Activated CD4-positive, alpha-beta memory T cell treated with anti-CD3 and anti-CD28 coated beads, Interleukin-2, amount 10 ng/mL, durations not matched to agents 7 days and 5 days (primary cell): ENCODE measurements at regions not wholly inside any gene's neighbourhood (a gene's known extent, or its start where the extent isn't known, plus 50 kb on each side); places are given as distances from the start of the nearest gene placed in this dataset.
"Not testable (repeated sequence)": the region's sequence is repeated elsewhere in the genome, so short reads cannot be mapped to it uniquely, and the experiment has no call there.

Experiments
- CTCF ChIA-PET: fragments of 350-600 bp; sonication (Branson Sonifier 250); formaldehyde crosslinking; loops from one replicate; lab custom pipeline; 2021; ENCODE audit warnings: antibody characterized with exemption, inconsistent platforms; lab: Charles Lee
- POLR2A ChIA-PET: fragments of 350-600 bp; sonication (Branson Sonifier 250); formaldehyde crosslinking; loops from one replicate; lab custom pipeline; 2021; ENCODE audit warnings: antibody characterized with exemption; lab: Charles Lee
- DNase-seq: peaks from one replicate; pipeline ENCODE4 v3.0.0-alpha.2; 2020
- H3K27ac Mint-ChIP-seq: one replicate; pipeline ENCODE4 v1.8.0; 2021; ENCODE audit warnings: mild to moderate bottlenecking, mixed read lengths
- H3K27me3 Mint-ChIP-seq: one replicate; pipeline ENCODE4 v1.8.0; 2021; ENCODE audit warnings: mixed read lengths
- H3K36me3 Mint-ChIP-seq: one replicate; pipeline ENCODE4 v1.8.0; 2021; ENCODE audit warnings: low read depth, mixed read lengths
- H3K4me1 Mint-ChIP-seq: one replicate; pipeline ENCODE4 v1.8.0; 2021; ENCODE audit warnings: mixed read lengths
- H3K4me3 Mint-ChIP-seq: one replicate; pipeline ENCODE4 v1.8.0; 2021; ENCODE audit warnings: mild to moderate bottlenecking, mixed read lengths
- H3K9me3 Mint-ChIP-seq: one replicate; pipeline ENCODE4 v1.8.0; 2021; ENCODE audit warnings: mixed read lengths

GRCh38 chr21:9837001-9837400, 684.4 kb upstream of the TPTE start:
- H3K9me3 Mint-ChIP-seq, result peaks cover 21% of the 10 kb centered on the region
- CTCF ChIA-PET, H3K36me3 Mint-ChIP-seq, POLR2A ChIA-PET, H3K27ac Mint-ChIP-seq, H3K4me1 Mint-ChIP-seq, H3K4me3 Mint-ChIP-seq, DNase-seq, H3K27me3 Mint-ChIP-seq: not testable (repeated sequence)

DNA sequence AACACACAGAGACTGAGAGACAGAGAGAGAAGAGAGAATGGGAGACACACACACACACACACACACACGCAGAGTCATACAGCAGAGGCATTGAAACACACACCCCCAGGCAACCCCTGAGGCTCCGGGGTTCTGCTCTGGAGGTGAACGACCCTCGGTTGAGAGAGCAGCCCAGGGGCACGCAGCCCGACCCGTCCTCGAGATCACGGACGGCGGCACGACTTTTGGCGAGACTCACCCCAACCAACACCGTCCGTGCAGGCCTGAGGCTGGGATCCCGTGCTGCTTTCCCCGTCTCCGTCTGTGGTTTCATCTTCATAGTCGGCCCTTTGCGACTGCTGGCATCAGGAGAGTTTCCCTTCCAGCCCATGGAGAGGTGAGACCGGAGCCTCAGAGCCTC, 683.9 kb upstream of the TPTE start:
- H3K27ac Mint-ChIP-seq, CTCF ChIA-PET, H3K4me1 Mint-ChIP-seq, POLR2A ChIA-PET, H3K27me3 Mint-ChIP-seq, H3K4me3 Mint-ChIP-seq, H3K36me3 Mint-ChIP-seq, DNase-seq: not testable (repeated sequence)
- peaks cover 21% of the 10 kb centered on the region for H3K9me3 Mint-ChIP-seq

- Mint-ChIP-seq H3K9me3 (peaks cover 24% of the 10 kb centered on the region), H3K4me1 (no peaks in the 10 kb centered on the region), H3K4me3 (no peak overlapping the region), H3K36me3 (peaks cover 7% of the 10 kb centered on the region), H3K27ac (no peak overlapping the region), H3K27me3 (no peaks in the 10 kb centered on the region)
- DNase-seq, result no peak
- ChIA-PET POLR2A (no interaction called here), CTCF (no interaction called here)
These were observed 683.2 kb upstream of the TPTE start for GRCh38 chr21:9837946-9838737.

DNA sequence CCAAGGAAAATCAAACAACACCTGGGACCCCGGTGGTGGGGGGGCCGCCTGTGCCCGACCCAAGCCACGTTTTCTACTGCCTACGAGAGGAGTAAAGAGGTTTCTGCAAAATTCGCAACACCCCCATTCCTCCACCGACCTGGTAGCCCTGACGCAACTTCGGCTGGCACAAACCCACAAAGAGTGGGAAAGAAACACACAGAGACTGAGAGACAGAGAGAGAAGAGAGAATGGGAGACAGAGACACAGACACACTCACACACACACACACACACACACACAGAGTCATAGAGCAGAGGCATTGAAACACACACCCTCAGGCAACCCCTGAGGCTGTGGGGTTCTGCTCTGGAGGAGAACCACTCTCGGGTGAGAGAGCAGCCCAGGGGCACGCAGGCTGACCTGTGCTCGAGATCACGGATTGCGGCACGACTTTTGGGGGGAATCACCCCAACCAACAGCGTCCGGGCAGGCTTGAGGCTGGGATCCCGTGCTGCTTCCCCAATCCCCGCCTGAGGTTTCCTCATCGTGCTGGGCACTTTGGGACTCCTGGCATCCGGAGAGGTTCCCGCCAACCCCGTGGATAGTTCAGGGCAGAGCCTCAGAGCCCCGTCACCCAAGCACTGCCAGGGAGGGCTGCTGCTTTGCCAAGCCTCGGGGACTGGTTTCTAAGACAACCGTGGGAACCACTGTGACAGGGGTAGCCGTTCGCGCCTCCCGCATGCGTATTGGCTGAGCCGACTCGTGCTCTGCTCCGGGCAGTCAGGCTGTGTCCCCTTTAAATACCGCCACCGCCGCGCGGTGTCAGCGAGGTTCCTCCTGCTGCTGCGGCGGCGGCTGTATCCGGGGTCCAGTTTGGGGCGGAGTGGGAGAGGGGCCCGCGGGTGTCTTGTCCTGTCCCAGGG, 682.4 kb upstream of the TPTE start:
- ChIA-PET CTCF (no interaction called here), POLR2A (no interaction called here)
- peaks cover 7% of the 10 kb centered on the region for H3K36me3 Mint-ChIP-seq
- DNase-seq, result no peak
- no peak overlapping the region for H3K27ac Mint-ChIP-seq
- H3K4me3 Mint-ChIP-seq, result no peak overlapping the region
- no peaks in the 10 kb centered on the region for H3K4me1 Mint-ChIP-seq
- peaks cover 27% of the 10 kb centered on the region for H3K9me3 Mint-ChIP-seq
- no peaks in the 10 kb centered on the region for H3K27me3 Mint-ChIP-seq

- POLR2A ChIA-PET, DNase-seq, H3K27ac Mint-ChIP-seq, H3K27me3 Mint-ChIP-seq, H3K36me3 Mint-ChIP-seq, H3K4me1 Mint-ChIP-seq, H3K4me3 Mint-ChIP-seq, CTCF ChIA-PET: not testable (repeated sequence)
- peaks cover 23% of the 10 kb centered on the region for H3K9me3 Mint-ChIP-seq
These were observed 677.3 kb upstream of the TPTE start for GRCh38 chr21:9844106-9844505.

GRCh38 chr21:9847511-9847910, 673.9 kb upstream of the TPTE start:
- H3K9me3 Mint-ChIP-seq, result peaks cover 15% of the 10 kb centered on the region
- H3K27ac Mint-ChIP-seq, CTCF ChIA-PET, POLR2A ChIA-PET, H3K4me1 Mint-ChIP-seq, H3K4me3 Mint-ChIP-seq, H3K27me3 Mint-ChIP-seq, H3K36me3 Mint-ChIP-seq, DNase-seq: not testable (repeated sequence)

- DNase-seq, H3K36me3 Mint-ChIP-seq, H3K4me3 Mint-ChIP-seq, POLR2A ChIA-PET, H3K27me3 Mint-ChIP-seq, CTCF ChIA-PET, H3K4me1 Mint-ChIP-seq, H3K27ac Mint-ChIP-seq, H3K9me3 Mint-ChIP-seq: not testable (repeated sequence)
These were observed 670.2 kb upstream of the TPTE start for GRCh38 chr21:9851166-9851565.

DNA sequence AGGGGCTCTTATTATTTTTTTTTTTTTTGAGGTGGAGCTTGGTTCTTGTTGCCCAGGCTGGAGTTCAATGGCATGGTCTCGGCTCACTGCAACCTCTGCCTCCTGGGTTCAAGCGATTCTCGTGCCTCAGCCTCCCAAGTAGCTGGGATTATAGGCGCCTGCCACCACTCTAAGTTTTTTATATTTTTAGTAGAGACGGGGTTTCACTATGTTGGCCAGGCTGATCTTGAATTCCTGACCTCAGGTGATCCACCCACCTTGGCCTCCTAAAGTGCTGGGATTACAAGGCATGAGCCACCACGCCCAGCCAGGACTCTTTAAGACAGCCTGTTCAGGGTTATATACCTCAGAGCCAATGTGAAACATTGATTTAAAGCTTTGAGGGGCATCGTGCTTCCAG, 669.7 kb upstream of the TPTE start:
- CTCF ChIA-PET, H3K27me3 Mint-ChIP-seq, H3K27ac Mint-ChIP-seq, H3K36me3 Mint-ChIP-seq, POLR2A ChIA-PET, DNase-seq, H3K4me1 Mint-ChIP-seq, H3K4me3 Mint-ChIP-seq, H3K9me3 Mint-ChIP-seq: not testable (repeated sequence)

DNA sequence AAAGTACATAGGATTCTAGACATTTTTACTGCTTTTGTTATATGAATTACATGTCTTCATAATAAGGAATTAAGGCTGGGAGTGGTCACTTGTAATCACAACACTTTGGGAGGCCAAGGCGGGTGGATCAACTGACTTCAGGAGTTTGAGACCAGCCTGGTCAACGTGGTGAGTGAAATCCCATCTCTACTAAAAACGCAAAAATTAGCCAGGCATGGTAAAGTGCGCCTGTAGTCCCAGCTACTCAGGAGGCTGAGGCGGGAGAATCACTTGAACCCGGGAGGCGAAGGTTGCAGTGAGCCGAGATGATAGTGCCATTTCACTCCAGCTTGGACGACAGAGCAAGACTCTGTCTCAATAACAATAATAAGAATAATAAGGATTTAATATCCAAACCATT, 663.8 kb upstream of the TPTE start:
- peaks cover 16% of the 10 kb centered on the region for H3K9me3 Mint-ChIP-seq

GRCh38 chr21:9859865-9860264, 661.5 kb upstream of the TPTE start:
- H3K4me3 Mint-ChIP-seq, CTCF ChIA-PET, H3K4me1 Mint-ChIP-seq, DNase-seq, POLR2A ChIA-PET, H3K27me3 Mint-ChIP-seq, H3K36me3 Mint-ChIP-seq, H3K27ac Mint-ChIP-seq: not testable (repeated sequence)
- peaks cover 28% of the 10 kb centered on the region for H3K9me3 Mint-ChIP-seq

More for the DNA sequence above, 663.8 kb upstream of the TPTE start:
- H3K27me3 Mint-ChIP-seq, CTCF ChIA-PET, DNase-seq, POLR2A ChIA-PET, H3K4me1 Mint-ChIP-seq, H3K36me3 Mint-ChIP-seq, H3K27ac Mint-ChIP-seq, H3K4me3 Mint-ChIP-seq: not testable (repeated sequence)

DNA sequence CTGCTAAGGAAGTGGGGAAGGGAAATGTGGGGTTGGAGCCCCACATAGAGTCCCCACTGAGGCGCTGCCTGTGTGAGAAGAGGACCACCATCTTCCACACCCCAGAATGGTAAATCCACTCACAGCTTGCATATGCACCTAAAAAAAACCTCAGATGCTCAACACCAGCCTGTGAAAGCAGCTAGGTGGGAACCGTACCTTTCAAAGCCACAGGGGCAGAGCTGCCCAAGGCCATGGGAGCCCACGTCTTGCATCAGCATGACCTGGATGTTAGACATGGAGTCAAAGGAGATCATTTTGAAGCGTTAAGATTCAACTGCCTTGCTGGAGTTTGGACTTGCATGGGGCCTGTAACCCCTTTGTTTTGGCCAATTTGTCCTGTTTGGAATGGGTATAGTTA, 658.9 kb upstream of the TPTE start:
- H3K36me3 Mint-ChIP-seq, DNase-seq, H3K4me1 Mint-ChIP-seq, H3K4me3 Mint-ChIP-seq, H3K27ac Mint-ChIP-seq, CTCF ChIA-PET, POLR2A ChIA-PET, H3K27me3 Mint-ChIP-seq: not testable (repeated sequence)
- H3K9me3 Mint-ChIP-seq, result peaks cover 20% of the 10 kb centered on the region

- H3K9me3 Mint-ChIP-seq, result peaks cover 15% of the 10 kb centered on the region
- H3K36me3 Mint-ChIP-seq, H3K4me3 Mint-ChIP-seq, H3K4me1 Mint-ChIP-seq, H3K27ac Mint-ChIP-seq, POLR2A ChIA-PET, CTCF ChIA-PET, H3K27me3 Mint-ChIP-seq, DNase-seq: not testable (repeated sequence)
These were observed 653.6 kb upstream of the TPTE start for GRCh38 chr21:9867815-9868214.

GRCh38 chr21:9873096-9873495, 648.3 kb upstream of the TPTE start:
- CTCF ChIA-PET, DNase-seq, H3K9me3 Mint-ChIP-seq, H3K27ac Mint-ChIP-seq, H3K4me3 Mint-ChIP-seq, H3K27me3 Mint-ChIP-seq, POLR2A ChIA-PET, H3K36me3 Mint-ChIP-seq, H3K4me1 Mint-ChIP-seq: not testable (repeated sequence)
